Natural killer cell treated with Interleukin-12 subunit alpha and Interleukin-12 subunit beta and Interleukin-15 and Interleukin-18, amount 100 ng/mL, for 72 hours (primary cell): ENCODE measurements at regions not wholly inside any gene's neighbourhood (a gene's known extent, or its start where the extent isn't known, plus 50 kb on each side); places are given as distances from the start of the nearest gene placed in this dataset.
"Not testable (repeated sequence)": the region's sequence is repeated elsewhere in the genome, so short reads cannot be mapped to it uniquely, and the experiment has no call there.

Experiments
- ATAC-seq, 2 donors: fragments of 150-1000 bp; cut with Tn5 transposase in 1 of 2; sonication (Bioruptor Pico), chemical (Tn5 transposase) in 1 of 2; 2 replicates each; pipeline ENCODE4 v1.10.0; 2021
- DNase-seq: peaks from one replicate; pipeline ENCODE4 v3.0.0; 2022; ENCODE audit warnings: low spot score
- H3K27ac Mint-ChIP-seq, 2 donors: 1 replicate in 1 of 2; 2 replicates in 1 of 2; pipeline ENCODE4 v1.8.0; 2022; ENCODE audit warnings: mixed read lengths in 2 of 2, mild to moderate bottlenecking in 1 of 2, moderate library complexity in 1 of 2
- H3K27me3 Mint-ChIP-seq, 2 donors: 1 replicate in 1 of 2; 2 replicates in 1 of 2; pipeline ENCODE4 v1.8.0; 2022; ENCODE audit warnings: mixed read lengths in 2 of 2
- H3K36me3 Mint-ChIP-seq: one replicate; pipeline ENCODE4 v1.8.0; 2022; ENCODE audit warnings: mixed read lengths
- H3K4me1 Mint-ChIP-seq, 2 donors: 1 replicate in 1 of 2; 2 replicates in 1 of 2; pipeline ENCODE4 v1.8.0; 2022; ENCODE audit warnings: low read depth in 2 of 2, mixed read lengths in 2 of 2, mild to moderate bottlenecking in 1 of 2
- H3K4me3 Mint-ChIP-seq: one replicate; pipeline ENCODE4 v1.8.0; 2022; ENCODE audit warnings: mixed read lengths
- H3K9me3 Mint-ChIP-seq: 2 replicates; pipeline ENCODE4 v1.8.0; 2022; ENCODE audit warnings: mixed read lengths

- no peak for DNase-seq
- H3K4me1 Mint-ChIP-seq = no peaks in the 10 kb centered on the region
- H3K36me3 Mint-ChIP-seq = peaks cover 39% of the 10 kb centered on the region
- peaks cover 0 to 2% of the 10 kb centered on the region in 2 donors for H3K27me3 Mint-ChIP-seq
- peaks cover 32% of the 10 kb centered on the region for H3K9me3 Mint-ChIP-seq
- no peak for ATAC-seq
- H3K4me3 Mint-ChIP-seq = no peak overlapping the region
- H3K27ac Mint-ChIP-seq = no peak overlapping the region
Observed at GRCh38 chrX:65127842-65128241, 151.6 kb upstream of the ZC4H2 start.

- Mint-ChIP-seq H3K4me3 (no peak overlapping the region), H3K27me3 (no peaks in the 10 kb centered on the region), H3K27ac (no peak overlapping the region), H3K9me3 (peaks cover 20% of the 10 kb centered on the region), H3K36me3 (peaks cover 26% of the 10 kb centered on the region), H3K4me1 (no peaks in the 10 kb centered on the region)
- ATAC-seq (no peak), DNase-seq (no peak)
Observed at GRCh38 chrX:65098851-65099250, 122.6 kb upstream of the ZC4H2 start.

GRCh38 chrX:65093658-65094057 lies 117.4 kb upstream of the ZC4H2 start:
- ATAC-seq (no peak), DNase-seq (no peak)
- peaks cover 0 to 6% of the 10 kb centered on the region in 2 donors for H3K27me3 Mint-ChIP-seq
- H3K9me3 Mint-ChIP-seq = peaks cover 9% of the 10 kb centered on the region
- H3K27ac Mint-ChIP-seq = no peak overlapping the region
- no peak overlapping the region for H3K4me3 Mint-ChIP-seq
- H3K36me3 Mint-ChIP-seq = peaks cover 6% of the 10 kb centered on the region
- H3K4me1 Mint-ChIP-seq = no peaks in the 10 kb centered on the region

- no peak overlapping the region for H3K4me3 Mint-ChIP-seq
- no peak overlapping the region for H3K27ac Mint-ChIP-seq
- ATAC-seq (no peak), DNase-seq (no peak)
- peaks cover 46% of the 10 kb centered on the region for H3K36me3 Mint-ChIP-seq
- no peaks in the 10 kb centered on the region for H3K4me1 Mint-ChIP-seq
- peaks cover 13% of the 10 kb centered on the region for H3K9me3 Mint-ChIP-seq
- H3K27me3 Mint-ChIP-seq = no peaks in the 10 kb centered on the region
Observed at GRCh38 chrX:65073233-65073632, 97.0 kb upstream of the ZC4H2 start.

GRCh38 chrX:65072590-65072989 lies 96.3 kb upstream of the ZC4H2 start:
- ATAC-seq (no peak), DNase-seq (no peak)
- peaks cover 10% of the 10 kb centered on the region for H3K9me3 Mint-ChIP-seq
- no peak overlapping the region for H3K4me3 Mint-ChIP-seq
- no peaks in the 10 kb centered on the region for H3K4me1 Mint-ChIP-seq
- no peaks in the 10 kb centered on the region for H3K27me3 Mint-ChIP-seq
- H3K36me3 Mint-ChIP-seq = peaks cover 41% of the 10 kb centered on the region
- H3K27ac Mint-ChIP-seq = no peak overlapping the region

GRCh38 chrX:65058626-65059025 lies 82.4 kb upstream of the ZC4H2 start:
- H3K36me3 Mint-ChIP-seq, H3K4me3 Mint-ChIP-seq, H3K4me1 Mint-ChIP-seq, ATAC-seq, H3K27ac Mint-ChIP-seq, H3K27me3 Mint-ChIP-seq, DNase-seq, H3K9me3 Mint-ChIP-seq: not testable (repeated sequence)

GRCh38 chrX:65045001-65045400 lies 68.8 kb upstream of the ZC4H2 start:
- Mint-ChIP-seq H3K36me3 (no peaks in the 10 kb centered on the region), H3K4me3 (no peak overlapping the region), H3K9me3 (no peaks in the 10 kb centered on the region), H3K27me3 (peaks cover 0 to 7% of the 10 kb centered on the region in 2 donors), H3K4me1 (no peaks in the 10 kb centered on the region), H3K27ac (no peak overlapping the region)
- DNase-seq (no peak), ATAC-seq (no peak)

GRCh38 chrX:65035446-65035770 lies 59.2 kb upstream of the ZC4H2 start:
- Mint-ChIP-seq H3K4me3 (peak overlapping the region; percentile 83), H3K9me3 (no peaks in the 10 kb centered on the region), H3K27me3 (peaks cover 7 to 10% of the 10 kb centered on the region in 2 donors), H3K27ac (peak overlapping the region in 1 of 2 donors; percentile 56), H3K36me3 (no peaks in the 10 kb centered on the region), H3K4me1 (peaks cover 2 to 7% of the 10 kb centered on the region in 2 donors)
- DNase-seq (no peak), ATAC-seq (peak; percentile 29 to 41)

GRCh38 chrX:65034668-65035445 lies 58.6 kb upstream of the ZC4H2 start, which contains the start of gene ZC3H12B:
TSS of gene ZC3H12B (plus strand) at chrX:65034826.
- H3K36me3 Mint-ChIP-seq = no peaks in the 10 kb centered on the region
- no peaks in the 10 kb centered on the region for H3K9me3 Mint-ChIP-seq
- peak within 1 kb of the TSS; percentile 83 for H3K4me3 Mint-ChIP-seq
- peak within 1 kb of the TSS; percentile 67 to 86 for H3K27ac Mint-ChIP-seq
- DNase-seq (peak; percentile 85), ATAC-seq (peak; percentile 97 to 98)
- H3K27me3 Mint-ChIP-seq = peaks cover 7 to 10% of the 10 kb centered on the region in 2 donors
- H3K4me1 Mint-ChIP-seq = peaks cover 2 to 7% of the 10 kb centered on the region in 2 donors

- peak overlapping the region; percentile 72 for H3K4me3 Mint-ChIP-seq
- no peak for ATAC-seq
- peak overlapping the region; percentile 67 to 86 for H3K27ac Mint-ChIP-seq
- peaks cover 2 to 7% of the 10 kb centered on the region in 2 donors for H3K4me1 Mint-ChIP-seq
- H3K27me3 Mint-ChIP-seq = peaks cover 7 to 14% of the 10 kb centered on the region in 2 donors
- H3K9me3 Mint-ChIP-seq = no peaks in the 10 kb centered on the region
- H3K36me3 Mint-ChIP-seq = no peaks in the 10 kb centered on the region
- DNase-seq = no peak
Observed at GRCh38 chrX:65034292-65034667, 58.0 kb upstream of the ZC4H2 start.
